Umbilical cord (tissue), 1 donor: ENCODE measurements at regions not wholly inside any gene's neighbourhood (a gene's known extent, or its start where the extent isn't known, plus 50 kb on each side); places are given as distances from the start of the nearest gene placed in this dataset.

Experiments
- DNase-seq: peaks from one replicate; pipeline ENCODE4 v3.0.0-alpha.2; 2015; ENCODE audit warnings: low spot score

DNA sequence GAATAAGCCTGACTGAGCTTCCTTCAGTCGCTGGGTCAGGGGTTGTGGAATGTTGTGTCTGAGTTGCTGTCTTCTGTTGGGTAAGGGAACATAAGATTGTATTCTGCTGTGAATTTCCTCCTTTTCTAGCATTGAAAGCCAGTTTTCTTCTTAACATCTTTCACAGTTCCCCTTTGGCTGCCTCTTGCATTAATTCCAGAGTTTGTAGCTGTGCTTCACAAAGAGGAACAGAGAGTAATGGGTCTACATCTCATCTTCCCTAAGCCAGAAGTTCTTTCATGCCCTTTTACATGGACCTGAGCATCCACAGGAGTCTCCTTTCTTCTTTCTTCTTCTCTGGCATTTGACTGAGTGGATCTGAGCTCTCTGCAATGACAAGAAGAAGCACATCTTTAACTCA is 686.8 kb downstream of the KCTD16 start:
- DNase-seq: no peak

DNA sequence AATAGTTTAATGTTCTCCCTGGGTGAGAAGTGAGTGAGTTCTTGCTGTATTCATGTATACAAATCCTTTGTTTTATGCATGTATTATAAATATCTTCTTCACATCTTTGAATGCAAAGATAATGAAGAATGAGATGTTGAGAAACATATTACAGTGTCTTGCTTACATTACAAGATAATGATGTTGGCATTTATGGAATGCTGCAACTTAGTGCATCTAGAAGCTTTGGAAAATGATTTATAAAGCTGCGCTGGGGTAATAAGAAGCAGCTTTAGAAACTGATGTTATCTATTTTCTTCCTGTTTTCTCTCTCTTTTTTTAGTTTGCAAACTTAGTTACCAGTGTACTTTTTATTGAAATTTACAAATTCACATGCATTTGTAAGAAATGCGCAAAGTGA is 673.4 kb downstream of the KCTD16 start:
- no peak for DNase-seq

DNA sequence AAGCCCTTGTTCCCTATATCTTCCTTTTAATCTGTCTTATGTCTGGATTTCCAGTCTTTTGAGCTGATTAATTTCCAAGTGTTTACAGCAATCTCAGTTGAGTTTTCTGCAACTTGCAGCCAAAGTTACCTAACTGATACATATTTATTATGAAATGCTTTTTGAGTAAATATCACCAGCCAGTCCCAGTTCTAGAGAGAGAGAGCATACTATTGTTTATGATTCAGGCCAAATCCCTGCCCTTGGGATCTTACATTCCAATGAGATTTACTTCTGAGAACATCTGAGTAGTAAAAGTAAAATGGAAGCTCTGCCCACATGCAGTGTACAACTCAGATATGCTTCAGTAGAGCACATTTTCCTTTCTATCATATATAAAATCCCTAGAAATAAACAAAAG is 661.7 kb downstream of the KCTD16 start:
- DNase-seq: peak; percentile 7

DNA sequence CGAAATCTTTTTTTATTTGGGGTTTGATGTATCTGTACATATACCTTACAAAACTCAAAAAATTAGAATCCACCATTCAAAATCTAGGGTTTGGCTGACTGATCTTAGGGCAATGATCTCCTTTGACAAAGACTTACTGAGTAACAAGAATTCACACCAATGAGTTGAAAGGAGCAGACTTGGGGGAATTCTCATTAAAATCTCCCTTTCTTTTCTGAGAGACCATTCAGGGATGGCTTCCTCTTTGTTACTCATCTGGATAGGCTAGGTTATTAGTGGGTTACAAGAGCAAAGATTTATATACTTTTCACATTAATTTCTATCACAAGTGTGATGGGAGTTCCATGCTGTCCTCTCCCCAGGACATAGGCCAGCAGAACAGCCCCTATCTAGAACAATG is 661.0 kb downstream of the KCTD16 start:
- DNase-seq: no peak

DNA sequence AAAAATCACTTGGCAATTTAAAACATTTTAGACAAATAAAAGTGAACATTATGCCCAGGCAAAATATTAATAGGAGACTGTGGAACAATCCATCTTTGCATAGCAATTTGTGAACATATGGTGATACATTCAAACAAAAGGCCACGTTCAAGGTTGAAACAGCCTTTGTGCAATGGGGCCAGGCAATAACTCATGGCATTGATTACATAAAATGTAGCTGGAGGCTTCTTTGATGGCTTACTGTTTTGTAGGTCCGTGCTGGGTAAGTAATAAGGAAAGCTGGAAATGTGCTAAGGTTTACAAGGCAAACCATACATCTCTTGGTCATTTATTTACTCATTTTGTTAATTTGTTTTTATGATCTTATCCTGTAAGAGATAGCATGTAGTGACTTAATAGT is 651.8 kb downstream of the KCTD16 start:
- DNase-seq: no peak

DNA sequence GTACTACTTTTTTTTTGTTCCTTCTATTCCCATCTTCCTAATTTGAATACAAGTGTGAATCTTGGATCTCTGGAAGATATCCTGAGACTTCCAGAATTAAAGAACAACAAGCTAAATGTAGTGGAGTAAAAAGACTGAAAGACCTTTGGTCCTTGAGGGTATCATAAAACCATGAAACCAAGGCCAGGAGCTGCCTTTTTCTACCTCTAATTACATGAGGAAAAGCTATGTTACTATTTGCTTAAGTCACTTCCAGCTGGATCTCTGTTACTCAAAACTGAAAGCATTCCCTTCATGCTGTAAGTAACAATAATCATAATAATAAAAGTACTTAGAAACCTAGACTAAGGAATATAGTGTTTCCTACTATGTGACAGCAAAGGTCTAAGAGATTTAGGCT is 649.6 kb downstream of the KCTD16 start:
- no peak for DNase-seq

DNA sequence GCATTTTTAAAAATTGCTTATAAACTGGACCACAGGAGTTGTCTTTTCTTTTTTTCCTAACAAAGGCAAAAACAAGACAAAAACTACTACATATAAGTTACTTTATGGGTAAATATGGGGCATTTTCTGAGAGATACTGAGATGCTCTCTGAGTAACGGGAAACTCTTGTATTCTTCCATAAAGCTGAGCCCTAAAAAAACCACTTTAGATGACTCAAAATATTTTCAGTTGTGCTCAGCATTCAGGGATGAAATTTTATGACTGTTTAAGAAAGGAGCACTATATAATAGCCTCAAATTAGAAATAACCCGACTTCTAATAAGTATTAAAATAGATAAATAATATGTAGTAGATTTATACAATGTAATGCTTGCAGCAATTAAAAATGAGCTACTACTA is 644.5 kb downstream of the KCTD16 start:
- DNase-seq: no peak

DNA sequence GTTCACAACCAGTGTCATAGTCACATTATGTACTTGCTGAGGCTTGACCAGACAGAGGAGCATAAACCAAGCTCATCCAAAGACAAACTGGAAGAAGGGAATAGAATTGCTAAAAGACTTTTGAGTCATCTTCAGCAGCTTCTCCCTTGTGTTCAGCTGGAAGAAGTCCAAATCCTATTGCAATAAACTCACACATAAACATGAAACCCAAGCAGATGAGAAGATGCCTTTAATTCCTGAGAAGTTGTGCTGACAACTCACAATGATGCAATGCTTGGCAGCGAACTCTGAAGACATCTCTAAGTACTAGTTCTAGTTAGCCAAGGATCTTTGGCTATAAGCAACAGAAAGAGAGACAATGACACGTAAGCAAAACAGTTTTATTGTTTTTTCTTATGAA is 642.1 kb downstream of the KCTD16 start:
- peak; percentile 57 for DNase-seq

DNA sequence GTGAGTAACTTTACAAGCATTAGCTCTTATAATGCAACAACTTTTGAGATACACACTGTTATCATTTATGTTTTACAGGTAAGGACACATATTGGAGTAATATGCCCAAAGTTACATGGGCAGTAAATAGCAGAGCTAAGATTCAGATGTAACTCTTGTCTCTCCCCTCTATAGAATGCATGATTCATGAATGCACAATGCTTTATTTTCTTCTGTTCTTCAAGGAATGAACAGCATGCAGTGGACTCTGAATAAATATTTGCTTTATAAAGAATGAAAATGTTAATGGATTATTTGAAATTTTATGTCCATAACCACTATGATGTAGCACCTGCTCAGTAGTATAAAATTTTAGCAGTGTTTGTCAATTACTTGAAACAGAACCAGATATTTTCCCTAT is 629.5 kb downstream of the KCTD16 start:
- DNase-seq: no peak

DNA sequence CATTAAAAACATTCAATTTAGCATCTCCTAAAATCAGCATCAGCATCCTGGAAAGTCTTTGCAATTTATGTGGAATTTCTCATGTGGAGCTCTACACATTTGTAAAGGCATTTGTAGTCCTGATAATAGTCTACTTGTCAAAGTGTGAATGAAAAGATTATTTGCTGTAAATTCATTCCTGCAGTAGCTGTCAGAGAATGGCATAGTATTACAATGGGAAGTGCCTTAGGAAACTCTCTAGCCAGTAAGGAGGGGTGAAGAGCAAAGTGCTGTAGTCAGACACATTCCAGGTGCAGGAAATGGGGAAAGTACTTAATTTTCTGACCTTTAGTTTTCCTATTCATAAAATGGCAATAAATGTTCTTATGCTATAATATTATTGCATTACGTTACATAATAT is 627.9 kb downstream of the KCTD16 start:
- no peak for DNase-seq

DNA sequence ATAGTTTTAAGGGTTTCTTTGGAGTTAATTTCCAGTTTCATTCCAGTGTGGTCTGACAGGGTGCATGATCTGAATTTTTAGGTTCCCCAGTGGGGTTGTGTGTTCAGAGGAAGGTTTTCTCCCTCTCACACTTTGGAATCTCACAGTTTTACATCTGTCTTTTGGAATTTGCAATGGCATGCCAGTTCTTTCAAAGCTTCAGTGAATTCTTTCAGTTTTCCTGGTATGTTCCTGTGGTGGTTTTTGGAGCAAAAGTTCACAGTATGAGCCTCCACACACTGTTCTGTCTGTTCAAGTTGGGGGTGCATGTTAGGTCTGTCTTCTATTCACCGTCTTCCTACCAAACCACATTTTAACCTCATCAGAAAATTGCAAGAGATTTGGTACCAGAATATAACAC is 624.2 kb downstream of the KCTD16 start:
- no peak for DNase-seq

DNA sequence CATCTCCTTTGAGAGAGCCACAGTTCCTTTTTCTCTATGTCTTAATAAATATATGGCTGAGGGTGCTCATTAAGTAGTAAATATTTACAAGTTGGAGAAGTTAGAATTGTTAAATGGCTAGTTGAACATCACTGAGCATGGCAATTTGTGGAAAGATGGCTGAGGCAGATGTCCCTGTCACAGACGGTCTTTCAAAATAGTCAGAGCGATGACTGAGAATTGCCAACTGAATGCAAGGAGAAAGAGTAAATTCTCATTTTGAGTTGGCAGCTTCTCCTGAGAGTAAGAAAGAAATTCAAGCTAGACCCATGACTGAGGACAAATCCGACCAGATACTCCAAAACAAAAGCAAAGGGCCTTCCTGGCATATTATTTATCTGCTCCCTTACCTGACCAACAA is 617.9 kb downstream of the KCTD16 start:
- no peak for DNase-seq

DNA sequence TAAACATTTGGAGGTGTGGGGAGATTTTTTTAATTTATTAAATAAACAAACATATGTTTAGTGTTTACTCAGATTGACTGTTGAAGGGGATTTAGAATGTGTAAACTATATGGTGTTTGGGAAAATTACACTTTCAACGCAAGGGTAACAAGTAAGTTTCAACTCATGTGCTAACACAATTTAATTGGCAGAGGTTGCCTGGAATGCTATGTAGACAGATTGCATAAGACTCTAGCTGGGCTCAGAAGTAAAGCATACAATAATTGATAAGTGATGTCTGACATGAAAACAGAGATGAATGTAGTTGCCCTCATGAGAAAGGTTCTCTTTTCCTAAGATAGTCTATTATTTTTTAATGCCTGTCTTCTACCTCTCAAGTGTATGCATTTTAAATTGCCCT is 617.4 kb downstream of the KCTD16 start:
- no peak for DNase-seq

DNA sequence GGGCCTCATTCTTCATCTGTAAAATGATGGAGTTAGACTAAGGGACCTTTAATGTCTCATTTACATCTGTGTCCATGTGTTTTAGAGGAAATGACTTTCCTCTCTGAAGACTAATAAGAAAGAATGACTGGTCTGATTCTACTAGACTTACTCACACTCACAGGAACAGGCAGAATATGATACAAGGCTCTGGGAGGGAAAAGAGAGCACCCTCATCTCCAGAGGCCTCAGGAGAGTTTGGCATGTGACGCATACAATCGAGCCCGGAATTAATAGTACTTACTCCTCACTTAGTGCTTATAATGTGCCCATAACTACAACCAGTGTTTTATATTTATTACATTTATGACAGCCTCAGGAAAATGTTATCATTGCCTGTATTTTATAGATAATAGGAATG is 608.7 kb downstream of the KCTD16 start:
- no peak for DNase-seq

DNA sequence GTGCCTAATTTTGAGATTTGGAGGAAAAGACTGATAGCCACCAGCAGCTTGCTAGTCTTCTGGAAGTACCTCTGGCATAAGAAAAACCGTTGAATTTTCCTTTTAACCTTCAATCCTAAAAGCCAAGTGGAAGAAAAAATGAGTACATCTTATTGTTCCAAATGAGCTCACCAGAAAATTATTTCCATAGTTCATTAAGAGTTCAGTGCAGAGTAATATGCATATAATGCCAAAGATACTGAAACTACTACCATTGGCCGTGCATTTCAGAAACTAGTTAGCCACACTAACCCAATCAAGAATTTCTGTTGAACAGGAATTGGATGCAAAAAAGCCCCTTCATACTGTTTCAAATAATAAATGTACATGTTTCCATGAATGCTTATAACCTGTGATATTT is 607.9 kb downstream of the KCTD16 start:
- DNase-seq: no peak

DNA sequence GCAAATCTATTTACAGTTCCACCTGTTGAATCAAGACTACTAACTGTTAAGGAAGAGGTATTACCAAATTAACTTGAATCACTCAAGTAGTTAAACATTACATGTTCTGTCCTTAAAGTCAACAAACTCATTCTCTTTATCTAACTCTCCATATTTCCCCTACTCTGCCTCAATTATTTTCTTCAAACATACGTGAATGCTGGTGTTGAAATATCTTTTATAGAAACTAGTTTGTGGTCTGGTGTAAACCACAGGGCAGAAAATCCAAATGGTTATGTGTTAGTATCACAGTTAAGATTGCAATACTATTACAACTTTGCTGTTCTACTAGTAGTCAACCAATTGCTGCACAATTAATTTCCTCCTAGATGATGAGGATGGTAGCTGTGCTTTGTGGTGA is 603.5 kb downstream of the KCTD16 start:
- DNase-seq: no peak

DNA sequence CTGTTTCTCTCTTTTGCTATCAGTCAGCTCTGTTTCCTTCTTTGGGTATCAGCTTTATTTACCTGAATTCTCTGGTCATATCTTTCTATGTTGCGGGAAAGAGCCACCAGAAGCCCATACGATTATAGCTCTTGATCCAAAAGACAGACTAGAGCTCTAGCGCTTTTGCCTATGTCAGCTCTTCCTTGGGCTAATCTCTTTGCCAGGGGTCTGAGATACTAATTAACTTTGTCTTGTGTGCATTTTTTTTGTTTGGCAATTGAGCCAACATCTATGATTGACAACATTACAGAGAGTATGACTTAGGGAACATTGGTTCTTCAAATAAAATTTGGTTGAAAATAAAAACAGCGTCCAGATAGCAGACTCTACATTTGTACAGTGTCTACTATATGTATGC is 603.0 kb downstream of the KCTD16 start:
- DNase-seq: no peak

DNA sequence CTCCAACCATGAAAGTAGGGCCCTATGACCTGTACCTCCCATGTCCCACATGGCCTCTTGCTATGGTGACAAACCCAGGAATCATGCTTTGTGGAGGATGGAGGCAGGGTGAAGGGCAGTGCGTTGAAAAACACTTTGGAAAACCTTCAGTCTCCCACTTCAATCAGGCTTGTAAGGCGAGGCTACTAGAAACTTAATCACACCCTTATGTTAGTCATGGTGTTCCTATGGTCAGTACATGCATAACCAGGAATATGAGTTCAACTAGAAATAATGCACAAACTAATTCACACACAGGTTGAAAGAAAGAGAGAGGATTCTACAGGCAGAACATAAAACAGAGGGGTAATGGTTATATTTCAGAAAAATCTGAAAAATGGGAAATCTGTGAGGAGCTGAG is 601.1 kb downstream of the KCTD16 start:
- DNase-seq: no peak

DNA sequence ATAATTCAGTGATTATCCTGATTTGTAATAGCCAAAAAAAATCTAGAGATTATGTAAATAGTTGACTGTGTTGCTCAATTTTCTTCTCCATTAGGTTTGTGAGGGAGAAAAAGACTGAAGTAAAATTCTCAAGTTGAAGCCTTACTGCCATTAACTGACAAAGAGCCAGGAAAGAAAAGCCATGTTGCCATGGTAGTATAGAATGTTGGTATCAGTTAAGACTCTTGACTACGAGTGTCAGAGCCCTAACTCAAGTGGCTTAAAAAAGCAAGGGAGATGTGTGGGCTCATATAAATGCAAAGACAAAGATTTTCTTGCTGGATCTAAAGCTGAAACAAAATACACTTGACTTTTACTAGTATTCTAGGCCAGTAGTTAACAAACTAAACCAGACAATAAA is 571.7 kb downstream of the KCTD16 start:
- no peak for DNase-seq

DNA sequence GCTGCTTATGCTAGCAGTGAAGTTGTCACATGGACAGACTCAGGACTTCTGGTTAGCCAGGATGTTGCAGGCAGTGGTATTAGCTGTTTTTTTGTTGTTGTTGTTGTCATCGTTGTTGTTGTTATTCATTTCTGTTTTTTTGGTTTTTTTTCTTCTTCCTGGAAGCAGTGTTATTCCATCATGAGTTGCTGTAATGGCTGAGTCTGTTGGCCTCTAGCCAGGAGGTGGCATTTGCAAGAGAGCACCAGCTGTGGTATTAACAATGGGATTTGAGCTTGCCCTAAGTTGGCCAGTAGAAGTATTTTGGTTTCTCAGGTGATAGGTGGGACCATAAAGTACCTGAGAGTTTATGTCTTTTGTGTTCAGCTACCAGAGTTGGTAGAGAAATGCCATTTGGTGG is 561.1 kb downstream of the KCTD16 start:
- DNase-seq: no peak

DNA sequence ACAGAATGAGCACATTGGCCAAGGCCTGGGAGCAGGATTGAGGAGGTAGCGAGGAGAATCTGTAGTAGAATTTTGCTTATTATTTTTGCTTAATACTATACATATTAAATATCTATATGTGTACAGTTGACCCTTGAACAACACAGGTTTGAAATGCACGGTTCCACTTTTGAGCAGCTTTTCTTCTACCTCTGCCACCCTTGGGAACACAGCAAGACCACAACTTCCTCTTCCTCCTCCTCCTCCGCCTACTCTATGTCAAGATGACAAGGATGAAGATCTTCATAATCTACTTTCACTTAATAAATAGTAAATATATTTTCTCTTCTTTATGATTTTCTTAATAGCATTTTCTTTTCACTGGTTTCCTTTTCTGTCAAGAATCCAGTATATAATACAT is 541.4 kb downstream of the KCTD16 start:
- DNase-seq: no peak

DNA sequence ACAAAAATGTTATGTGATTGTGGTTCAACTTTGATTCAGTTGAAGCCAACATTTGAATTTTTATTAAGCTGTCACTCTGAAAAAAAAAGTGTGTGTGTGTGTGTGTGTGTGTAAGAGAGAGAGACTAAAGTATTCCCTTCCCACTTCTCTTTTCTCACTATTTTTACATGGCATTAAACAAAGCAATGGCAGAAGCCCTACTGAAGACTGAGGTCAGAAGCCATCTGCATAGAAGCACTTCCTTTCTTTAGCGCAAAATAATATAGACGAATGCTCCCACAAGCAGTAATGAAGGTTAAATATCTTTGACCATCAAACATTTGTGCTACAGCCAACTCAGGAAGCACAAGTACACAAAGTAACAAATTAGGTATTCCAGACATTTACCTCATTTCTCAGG is 540.5 kb downstream of the KCTD16 start:
- no peak for DNase-seq

DNA sequence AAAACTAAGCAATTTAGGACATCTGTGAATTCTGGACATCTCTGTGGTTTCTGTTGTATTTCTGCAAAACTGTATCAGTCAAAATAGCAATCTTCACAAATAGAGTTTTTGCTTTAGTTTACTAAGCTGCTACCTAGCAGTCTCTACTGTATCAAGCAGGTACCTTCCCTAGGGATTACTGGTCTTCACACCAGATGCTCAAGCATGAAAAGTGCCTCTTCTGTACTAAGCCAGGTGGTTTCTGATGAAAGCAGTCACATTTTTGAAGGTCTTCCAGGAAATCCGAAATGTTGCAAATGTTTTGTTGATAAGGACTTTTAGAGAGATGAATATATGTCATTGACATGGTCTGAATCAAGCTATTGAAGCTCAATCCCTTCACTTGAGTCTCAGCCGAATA is 540.0 kb downstream of the KCTD16 start:
- DNase-seq: no peak

DNA sequence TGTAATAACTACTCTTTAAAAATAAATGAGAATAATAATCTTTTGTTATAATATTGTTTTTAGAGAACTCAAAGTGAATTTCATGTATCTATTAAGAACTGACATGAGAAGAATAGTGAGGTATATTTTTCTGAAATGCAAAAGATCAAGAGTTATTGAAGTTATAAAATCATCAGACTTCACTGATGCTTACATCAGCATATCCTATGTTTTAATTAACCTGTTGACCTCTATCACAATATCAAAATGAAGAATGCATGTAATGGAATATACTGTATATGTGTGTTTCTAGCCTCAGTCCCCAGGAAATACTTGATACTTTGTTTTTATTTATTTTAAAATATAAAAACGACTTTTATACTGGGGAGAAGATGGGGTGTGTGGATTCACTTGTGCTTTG is 533.1 kb downstream of the KCTD16 start:
- DNase-seq: no peak

DNA sequence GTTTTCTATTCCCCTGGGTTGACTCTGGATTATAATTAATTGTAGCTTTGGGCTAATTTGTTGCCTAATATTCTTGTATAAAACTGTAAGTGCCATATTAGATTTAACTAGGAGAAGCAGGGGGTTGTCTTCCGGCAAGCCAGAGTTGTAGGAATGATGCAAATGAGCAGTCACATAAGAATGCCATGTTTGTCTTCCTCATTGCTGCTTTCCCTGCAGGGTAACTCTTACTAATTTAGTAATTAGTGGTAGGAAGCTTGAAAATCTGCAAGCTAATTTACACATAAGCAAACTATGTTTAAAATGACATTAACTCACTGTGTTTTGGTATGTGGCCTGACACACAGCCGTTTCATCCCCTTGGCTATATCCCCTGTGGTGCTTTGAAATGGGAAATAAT is 527.8 kb downstream of the KCTD16 start:
- no peak for DNase-seq
